GM21619 (cell line): ENCODE measurements at regions not wholly inside any gene's neighbourhood (a gene's known extent, or its start where the extent isn't known, plus 50 kb on each side); places are given as distances from the start of the nearest gene placed in this dataset.

Experiments used
- ATAC-seq: cut with Tn5 transposase; IDR thresholded peaks from one replicate; pipeline ENCODE4 v1.9.1; 2021; ENCODE audit not compliant: unreplicated experiment

GRCh38 chr10:44476409-44477045 lies 91.6 kb upstream of the CXCL12 start:
- no peak for ATAC-seq

GRCh38 chr10:44477046-44477425 lies 92.1 kb upstream of the CXCL12 start:
- ATAC-seq, result no peak

- no peak for ATAC-seq
These were observed 93.1 kb upstream of the CXCL12 start for GRCh38 chr10:44478040-44478439.

- no peak for ATAC-seq
These were observed 94.2 kb upstream of the CXCL12 start for GRCh38 chr10:44478876-44479705.

GRCh38 chr10:44492678-44493077 lies 107.8 kb upstream of the CXCL12 start:
- ATAC-seq, result no peak

- ATAC-seq, result no peak
These were observed 113.3 kb upstream of the CXCL12 start for GRCh38 chr10:44498222-44498621.

GRCh38 chr10:44500451-44500850 lies 115.6 kb upstream of the CXCL12 start:
- no peak for ATAC-seq

GRCh38 chr10:44506386-44506785 lies 121.5 kb upstream of the CXCL12 start:
- ATAC-seq, result no peak

- no peak for ATAC-seq
These were observed 125.7 kb upstream of the CXCL12 start for GRCh38 chr10:44510379-44511115.

- ATAC-seq, result no peak
These were observed 126.3 kb upstream of the CXCL12 start for GRCh38 chr10:44511166-44511565.

- no peak for ATAC-seq
These were observed 126.7 kb upstream of the CXCL12 start for GRCh38 chr10:44511601-44512000.

GRCh38 chr10:44512431-44513022 lies 127.6 kb upstream of the CXCL12 start:
- no peak for ATAC-seq

GRCh38 chr10:44513591-44513990 lies 128.7 kb upstream of the CXCL12 start:
- no peak for ATAC-seq

GRCh38 chr10:44516891-44517290 lies 132.0 kb upstream of the CXCL12 start:
- no peak for ATAC-seq

- ATAC-seq, result no peak
These were observed 132.7 kb upstream of the CXCL12 start for GRCh38 chr10:44517635-44518034.

- ATAC-seq, result no peak
These were observed 134.5 kb upstream of the CXCL12 start for GRCh38 chr10:44519361-44519760.

- ATAC-seq, result no peak
These were observed 135.8 kb upstream of the CXCL12 start for GRCh38 chr10:44520651-44521050.

- no peak for ATAC-seq
These were observed 154.3 kb upstream of the CXCL12 start for GRCh38 chr10:44539178-44539577.

- ATAC-seq, result no peak
These were observed 167.8 kb upstream of the CXCL12 start for GRCh38 chr10:44552726-44553125.

- no peak for ATAC-seq
These were observed 172.8 kb upstream of the CXCL12 start for GRCh38 chr10:44557596-44558191.

- ATAC-seq, result no peak
These were observed 173.6 kb upstream of the CXCL12 start for GRCh38 chr10:44558521-44558920.
